Lower leg skin (tissue), 3 donors: ENCODE measurements at regions not wholly inside any gene's neighbourhood (a gene's known extent, or its start where the extent isn't known, plus 50 kb on each side); places are given as distances from the start of the nearest gene placed in this dataset.

Experiments used
- CTCF ChIP-seq, 3 donors: fragments of 450-650 bp; IDR thresholded peaks; one replicate each; pipeline ENCODE4 v1.5.1; 2016; ENCODE audit warnings: antibody characterized with exemption in 3 of 3, mild to moderate bottlenecking in 3 of 3, moderate library complexity in 2 of 3
- POLR2A ChIP-seq, 2 donors: fragments of 450-650 bp; IDR thresholded peaks; one replicate each; pipeline ENCODE4 v1.6.1; 2016 to 2017; ENCODE audit warnings: antibody characterized with exemption in 2 of 2, mild to moderate bottlenecking in 1 of 2, moderate library complexity in 1 of 2

GRCh38 chr2:177078855-177079254, 133.7 kb upstream of the HNRNPA3 start:
- no peak for TF ChIP-seq POLR2A (IDR thresholded peaks at IDR 0.05)
- no peak for TF ChIP-seq CTCF (IDR thresholded peaks at IDR 0.05)
